ENCODE measurements at regions not wholly inside any gene's neighbourhood (a gene's known extent, or its start where the extent isn't known, plus 50 kb on each side); places are given as distances from the start of the nearest gene placed in this dataset.

DNA sequence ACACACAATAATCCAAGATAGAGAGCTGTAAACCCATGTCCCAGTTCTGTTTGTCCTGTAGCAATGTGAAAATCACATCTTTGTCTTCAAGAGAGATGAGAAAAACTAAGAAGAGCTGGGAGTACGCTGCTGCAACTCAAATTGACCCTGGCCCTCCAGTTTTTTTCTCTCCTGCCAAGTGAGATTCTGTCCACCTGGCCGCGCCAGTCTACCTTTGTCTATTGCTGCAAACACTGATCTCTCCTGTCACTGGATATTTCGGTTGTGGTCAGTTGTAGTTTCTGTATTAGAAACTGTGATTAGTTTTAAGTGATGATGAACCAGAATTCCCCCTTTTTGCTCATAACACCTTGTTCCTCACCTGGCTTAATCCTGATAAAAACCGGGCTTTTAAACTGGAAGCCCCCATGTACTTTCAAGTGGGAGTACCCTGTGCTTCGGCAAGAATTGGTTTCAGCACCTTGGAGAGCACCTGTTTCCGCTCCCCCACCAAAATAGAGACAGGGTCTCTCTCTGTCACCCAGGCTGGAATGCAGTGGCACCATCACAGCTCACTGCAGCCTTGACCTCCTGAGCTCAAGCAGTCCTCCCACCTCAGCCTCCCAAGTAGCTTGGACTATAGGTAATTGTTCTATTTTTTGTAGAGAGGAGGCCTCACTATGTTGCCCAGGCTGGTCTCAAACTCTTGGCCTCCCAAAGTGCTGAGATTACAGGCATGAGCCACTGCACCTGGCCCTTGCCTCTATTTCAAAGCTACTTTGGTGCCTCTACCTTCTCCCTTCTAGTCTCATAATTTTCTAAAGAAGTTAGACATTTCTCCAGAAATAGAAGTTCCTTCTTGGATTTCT is 156.8 kb downstream of the PHETA1 start:
- Histone ChIP-seq H3K4me1 (ENCODE audit: control insufficient read depth, insufficient read depth, low read length) (no peaks in the 10 kb centered on the region), H3K27ac (ENCODE audit: low read depth, low read length) (no peak overlapping the region), H3K27me3 (ENCODE audit: control insufficient read depth, insufficient read depth, low read length) (no peaks in the 10 kb centered on the region), H3K36me3 (ENCODE audit: control insufficient read depth, insufficient read depth, low read length) (no peaks in the 10 kb centered on the region), H3K9ac (ENCODE audit: low read length) (no peak overlapping the region), H3K4me3 (ENCODE audit: low read length) (no peak overlapping the region)

DNA sequence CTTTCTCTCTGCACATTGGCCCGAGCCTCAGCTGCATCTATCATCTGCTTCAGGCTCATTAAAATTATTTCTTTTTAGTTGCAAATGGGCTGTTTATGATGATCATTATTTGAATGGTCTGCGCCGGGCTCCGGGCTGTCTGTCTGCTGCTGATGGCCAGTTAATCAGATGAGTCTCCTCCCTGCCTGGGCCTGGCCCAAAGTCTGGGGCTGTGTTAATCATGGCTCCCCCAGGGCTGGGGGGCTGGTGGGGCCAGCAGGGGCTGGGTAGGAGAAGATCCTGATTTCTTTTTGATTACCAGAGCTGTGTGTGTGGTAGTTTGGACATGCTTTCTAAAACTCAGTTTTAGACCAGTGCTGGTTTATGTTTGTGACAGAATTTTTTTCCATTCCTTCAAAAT is 159.1 kb downstream of the PHETA1 start:
- Histone ChIP-seq H3K4me1 (ENCODE audit: control insufficient read depth, insufficient read depth, low read length) (no peaks in the 10 kb centered on the region), H3K36me3 (ENCODE audit: control insufficient read depth, insufficient read depth, low read length) (no peaks in the 10 kb centered on the region), H3K4me3 (ENCODE audit: low read length) (no peak overlapping the region), H3K27me3 (ENCODE audit: control insufficient read depth, insufficient read depth, low read length) (no peaks in the 10 kb centered on the region), H3K9ac (ENCODE audit: low read length) (no peak overlapping the region), H3K27ac (ENCODE audit: low read depth, low read length) (no peak overlapping the region)

DNA sequence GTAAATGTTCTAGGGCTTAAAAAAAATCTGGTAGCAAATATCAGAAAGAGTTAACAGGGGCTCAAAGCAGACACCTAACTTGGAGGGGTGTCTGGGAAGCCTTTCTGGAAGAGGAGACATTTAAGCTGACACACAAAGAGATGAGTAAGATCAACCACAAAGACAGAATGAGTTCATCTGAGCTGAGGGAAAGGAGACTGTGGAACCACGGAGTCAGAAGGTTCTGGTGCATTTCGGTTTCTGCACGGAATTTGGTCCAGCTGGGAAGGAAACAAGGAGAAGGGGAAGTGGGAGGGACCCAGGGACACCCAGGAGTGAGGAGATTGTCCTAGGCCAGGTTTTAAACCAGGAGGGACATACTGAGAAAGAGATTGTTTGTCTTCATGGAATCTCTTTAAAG is 161.1 kb downstream of the PHETA1 start:
- no peaks in the 10 kb centered on the region for H3K27me3 ChIP-seq (ENCODE audit: control insufficient read depth, insufficient read depth, low read length)

DNA sequence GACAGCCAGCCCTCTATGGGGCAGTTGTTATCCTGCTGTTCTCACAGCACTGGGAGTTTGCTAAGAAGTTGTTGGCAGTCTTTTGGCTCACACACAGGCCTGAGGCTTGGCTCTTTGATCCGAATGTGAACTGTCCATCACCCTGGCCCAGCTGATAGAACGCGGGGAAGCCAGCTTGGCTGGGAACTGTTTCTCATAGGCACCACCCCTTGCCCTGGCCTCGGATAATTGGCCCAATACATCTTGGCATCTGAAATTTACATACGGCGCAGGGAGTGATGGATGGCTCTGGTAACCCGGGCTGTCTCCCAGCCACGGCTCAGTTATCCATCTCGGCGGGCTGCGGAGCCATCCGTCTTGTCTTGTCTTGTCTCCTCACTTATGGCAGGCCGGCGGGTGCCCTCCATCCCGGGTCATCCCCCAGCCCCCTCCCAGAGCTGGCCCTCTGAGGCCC is 164.1 kb downstream of the PHETA1 start:
- Histone ChIP-seq H3K4me3 (ENCODE audit: low read length) (no peak overlapping the region), H3K36me3 (ENCODE audit: control insufficient read depth, insufficient read depth, low read length) (no peaks in the 10 kb centered on the region), H3K9ac (ENCODE audit: low read length) (no peak overlapping the region), H3K4me1 (ENCODE audit: control insufficient read depth, insufficient read depth, low read length) (no peaks in the 10 kb centered on the region), H3K27ac (ENCODE audit: low read depth, low read length) (no peak overlapping the region), H3K27me3 (ENCODE audit: control insufficient read depth, insufficient read depth, low read length) (no peaks in the 10 kb centered on the region)

More for the DNA sequence above, 161.1 kb downstream of the PHETA1 start:
- Histone ChIP-seq H3K9ac (ENCODE audit: low read length) (no peak overlapping the region), H3K36me3 (ENCODE audit: control insufficient read depth, insufficient read depth, low read length) (no peaks in the 10 kb centered on the region), H3K4me1 (ENCODE audit: control insufficient read depth, insufficient read depth, low read length) (no peaks in the 10 kb centered on the region), H3K4me3 (ENCODE audit: low read length) (no peak overlapping the region), H3K27ac (ENCODE audit: low read depth, low read length) (no peak overlapping the region)

DNA sequence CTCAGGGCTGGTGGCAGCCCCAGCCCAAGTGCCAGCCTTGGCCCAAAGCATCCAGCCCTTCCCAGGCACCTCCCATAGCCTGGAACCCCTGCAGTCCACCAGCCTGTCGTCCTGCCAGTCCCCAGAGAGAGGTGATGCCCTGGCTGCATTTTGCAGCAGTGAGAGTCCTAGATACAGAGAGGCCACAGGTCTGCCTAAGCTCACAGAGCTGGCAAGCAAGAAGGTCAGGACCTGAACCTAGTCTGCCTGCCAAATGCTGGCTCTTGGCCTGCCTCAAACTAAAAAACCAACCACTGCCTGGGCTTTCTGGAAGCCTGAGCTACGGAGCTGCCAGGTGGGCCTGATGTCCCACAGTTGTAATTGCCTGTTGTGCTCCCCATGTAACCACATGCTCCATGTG is 164.9 kb downstream of the PHETA1 start:
- H3K9ac ChIP-seq (ENCODE audit: low read length), result no peak overlapping the region
- no peak overlapping the region for H3K4me3 ChIP-seq (ENCODE audit: low read length)
- H3K4me1 ChIP-seq (ENCODE audit: control insufficient read depth, insufficient read depth, low read length), result no peaks in the 10 kb centered on the region
- no peak overlapping the region for H3K27ac ChIP-seq (ENCODE audit: low read depth, low read length)
- no peaks in the 10 kb centered on the region for H3K36me3 ChIP-seq (ENCODE audit: control insufficient read depth, insufficient read depth, low read length)
- H3K27me3 ChIP-seq (ENCODE audit: control insufficient read depth, insufficient read depth, low read length), result no peaks in the 10 kb centered on the region

DNA sequence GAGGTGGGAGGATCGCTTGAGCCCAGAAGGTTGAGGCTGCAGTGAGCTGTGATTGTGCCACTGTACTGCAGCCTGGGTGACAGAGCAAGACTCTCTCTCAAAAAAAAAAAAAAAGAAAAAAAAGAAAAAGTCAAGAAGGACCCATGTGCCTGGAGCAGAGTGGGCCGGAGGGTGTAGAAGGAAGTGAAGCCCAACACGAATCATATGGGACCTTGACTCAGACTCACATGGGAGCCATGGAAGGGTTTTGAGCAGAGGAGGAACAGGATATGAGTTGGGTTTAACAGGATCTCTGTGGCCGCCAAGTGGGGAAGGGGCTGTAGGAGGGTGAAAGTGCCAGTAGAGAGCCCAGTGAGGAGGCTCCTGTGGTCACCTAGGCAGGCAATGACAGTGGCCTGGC is 165.4 kb downstream of the PHETA1 start:
- Histone ChIP-seq H3K4me1 (ENCODE audit: control insufficient read depth, insufficient read depth, low read length) (no peaks in the 10 kb centered on the region), H3K27me3 (ENCODE audit: control insufficient read depth, insufficient read depth, low read length) (no peaks in the 10 kb centered on the region), H3K27ac (ENCODE audit: low read depth, low read length) (no peak overlapping the region), H3K36me3 (ENCODE audit: control insufficient read depth, insufficient read depth, low read length) (no peaks in the 10 kb centered on the region), H3K9ac (ENCODE audit: low read length) (no peak overlapping the region), H3K4me3 (ENCODE audit: low read length) (no peak overlapping the region)

DNA sequence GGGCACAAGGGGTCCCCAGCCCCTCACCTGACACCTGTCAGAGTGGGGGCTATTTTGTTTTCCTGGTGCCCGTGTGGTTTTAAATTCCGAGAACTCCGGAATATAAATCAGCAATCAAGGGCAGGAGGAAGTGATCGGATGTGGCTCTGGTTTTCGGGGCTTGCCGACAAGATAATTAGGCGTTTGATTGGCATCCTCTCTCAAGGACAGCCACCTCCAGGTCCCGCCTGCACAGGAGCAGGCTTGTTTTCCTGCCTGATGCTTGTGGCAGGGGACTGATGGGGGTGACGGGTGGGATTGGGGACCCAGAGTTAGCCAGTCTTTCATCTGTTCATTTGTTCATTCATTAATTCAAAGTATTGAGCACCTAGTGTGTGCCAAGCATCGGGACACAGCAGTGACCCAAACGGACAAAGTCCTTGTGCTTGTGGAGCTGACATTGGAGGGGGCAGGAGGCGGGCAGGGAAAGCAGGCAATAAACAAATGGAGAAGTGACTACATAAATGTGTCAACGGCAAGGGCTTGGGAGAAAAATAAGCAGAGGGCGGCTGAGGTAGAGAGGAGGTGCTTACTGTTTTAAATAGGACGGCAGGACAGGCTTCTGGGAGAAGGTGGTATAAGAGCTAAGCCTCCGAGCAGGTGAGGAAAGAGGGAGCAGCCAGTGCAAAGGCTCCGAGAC is 166.5 kb downstream of the PHETA1 start:
- H3K36me3 ChIP-seq (ENCODE audit: control insufficient read depth, insufficient read depth, low read length), result no peaks in the 10 kb centered on the region
- H3K4me3 ChIP-seq (ENCODE audit: low read length), result no peak overlapping the region
- H3K4me1 ChIP-seq (ENCODE audit: control insufficient read depth, insufficient read depth, low read length), result no peaks in the 10 kb centered on the region
- no peak overlapping the region for H3K27ac ChIP-seq (ENCODE audit: low read depth, low read length)
- no peaks in the 10 kb centered on the region for H3K27me3 ChIP-seq (ENCODE audit: control insufficient read depth, insufficient read depth, low read length)
- H3K9ac ChIP-seq (ENCODE audit: low read length), result no peak overlapping the region

DNA sequence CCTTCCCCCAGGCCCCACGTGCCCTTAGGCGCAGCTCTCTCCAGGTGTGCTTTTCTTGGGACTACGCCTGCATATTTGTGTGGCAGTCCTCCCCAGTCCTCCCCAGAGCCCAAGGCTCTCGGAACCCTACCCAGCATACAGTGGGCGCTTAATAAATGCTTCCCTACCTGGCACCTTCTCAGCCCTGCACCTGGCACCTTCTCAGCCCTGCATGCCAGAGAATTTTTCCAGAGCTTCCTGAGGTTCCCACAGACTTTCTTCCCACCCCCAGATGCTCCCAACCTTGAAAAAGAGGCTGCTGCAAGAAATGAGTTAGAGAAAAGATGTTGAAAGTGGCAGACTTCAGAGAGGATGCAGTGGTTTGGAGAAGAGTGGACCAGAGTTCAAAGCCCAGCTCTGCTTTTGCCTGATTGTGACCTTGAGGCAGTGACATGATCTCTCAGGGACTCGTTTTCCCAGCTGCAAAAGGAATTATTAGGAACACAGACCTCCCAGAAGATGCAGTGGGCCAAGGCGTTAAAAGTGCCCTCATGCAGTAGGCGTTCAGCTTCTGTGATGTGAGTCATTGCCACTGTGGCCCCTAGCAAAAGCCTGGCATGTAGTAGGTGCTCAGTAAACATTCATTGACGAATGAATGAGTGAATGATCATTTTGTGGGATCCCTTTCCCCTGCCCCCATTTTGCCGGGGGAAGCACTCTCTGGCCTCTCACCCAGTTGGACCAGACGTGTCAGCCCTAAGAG is 167.2 kb downstream of the PHETA1 start:
- no peaks in the 10 kb centered on the region for H3K27me3 ChIP-seq (ENCODE audit: control insufficient read depth, insufficient read depth, low read length)
- no peak overlapping the region for H3K9ac ChIP-seq (ENCODE audit: low read length)
- H3K4me1 ChIP-seq (ENCODE audit: control insufficient read depth, insufficient read depth, low read length), result no peaks in the 10 kb centered on the region
- H3K4me3 ChIP-seq (ENCODE audit: low read length), result no peak overlapping the region
- H3K36me3 ChIP-seq (ENCODE audit: control insufficient read depth, insufficient read depth, low read length), result no peaks in the 10 kb centered on the region
- H3K27ac ChIP-seq (ENCODE audit: low read depth, low read length), result no peak overlapping the region

DNA sequence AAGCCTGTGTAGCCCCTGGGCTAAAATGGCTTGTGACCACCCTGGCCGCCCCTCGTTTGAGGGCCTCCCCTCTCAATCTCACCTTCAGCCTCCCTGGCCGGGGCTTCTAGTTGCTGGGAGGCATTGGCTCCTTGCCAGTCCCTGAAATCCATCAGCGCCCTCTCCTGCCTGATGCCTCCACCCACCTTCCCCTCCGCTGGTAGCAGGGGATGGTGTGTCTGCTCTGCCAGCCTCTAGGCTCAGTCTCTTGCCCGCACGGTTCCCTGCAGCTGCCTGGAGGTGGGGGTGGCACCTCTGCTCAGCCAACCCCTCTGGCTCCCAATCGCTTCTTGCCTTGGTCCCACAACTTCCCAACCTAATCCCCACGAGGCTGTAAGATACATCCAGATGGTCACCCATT is 167.9 kb downstream of the PHETA1 start:
- H3K4me3 ChIP-seq (ENCODE audit: low read length), result no peak overlapping the region
- no peaks in the 10 kb centered on the region for H3K36me3 ChIP-seq (ENCODE audit: control insufficient read depth, insufficient read depth, low read length)
- no peak overlapping the region for H3K9ac ChIP-seq (ENCODE audit: low read length)
- H3K27ac ChIP-seq (ENCODE audit: low read depth, low read length), result no peak overlapping the region
- no peaks in the 10 kb centered on the region for H3K4me1 ChIP-seq (ENCODE audit: control insufficient read depth, insufficient read depth, low read length)
- no peaks in the 10 kb centered on the region for H3K27me3 ChIP-seq (ENCODE audit: control insufficient read depth, insufficient read depth, low read length)

DNA sequence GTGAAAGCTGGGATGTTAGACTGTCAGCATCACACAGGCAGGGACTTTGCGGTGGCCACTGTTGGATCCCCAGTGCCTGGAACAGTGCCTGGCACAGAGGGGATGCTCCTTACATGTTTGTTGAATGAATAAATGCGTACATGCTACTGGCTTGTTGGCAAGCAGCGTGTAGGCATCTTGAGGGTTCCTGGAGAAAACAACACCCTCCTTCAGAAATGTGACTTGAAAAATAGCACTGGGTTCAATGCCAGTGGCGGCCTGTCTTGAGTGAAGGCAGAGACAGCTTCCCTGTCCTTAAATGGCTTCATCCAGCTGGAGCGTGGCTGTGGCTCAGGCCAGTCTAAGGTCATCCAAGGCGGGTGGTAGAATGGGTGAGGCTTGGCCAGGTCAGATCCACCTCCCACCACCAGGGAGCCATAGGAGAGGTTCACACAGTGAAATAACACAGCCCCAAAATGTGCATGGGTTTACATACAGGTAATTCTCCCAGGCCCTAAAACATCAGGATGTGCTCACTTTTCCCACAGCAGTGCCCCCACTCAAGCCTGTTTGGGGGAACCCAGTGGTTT is 171.4 kb downstream of the PHETA1 start:
- no peak overlapping the region for H3K9ac ChIP-seq (ENCODE audit: low read length)
- H3K27ac ChIP-seq (ENCODE audit: low read depth, low read length), result no peak overlapping the region
- no peaks in the 10 kb centered on the region for H3K4me1 ChIP-seq (ENCODE audit: control insufficient read depth, insufficient read depth, low read length)
- H3K27me3 ChIP-seq (ENCODE audit: control insufficient read depth, insufficient read depth, low read length), result no peaks in the 10 kb centered on the region
- H3K4me3 ChIP-seq (ENCODE audit: low read length), result no peak overlapping the region
- H3K36me3 ChIP-seq (ENCODE audit: control insufficient read depth, insufficient read depth, low read length), result no peaks in the 10 kb centered on the region

DNA sequence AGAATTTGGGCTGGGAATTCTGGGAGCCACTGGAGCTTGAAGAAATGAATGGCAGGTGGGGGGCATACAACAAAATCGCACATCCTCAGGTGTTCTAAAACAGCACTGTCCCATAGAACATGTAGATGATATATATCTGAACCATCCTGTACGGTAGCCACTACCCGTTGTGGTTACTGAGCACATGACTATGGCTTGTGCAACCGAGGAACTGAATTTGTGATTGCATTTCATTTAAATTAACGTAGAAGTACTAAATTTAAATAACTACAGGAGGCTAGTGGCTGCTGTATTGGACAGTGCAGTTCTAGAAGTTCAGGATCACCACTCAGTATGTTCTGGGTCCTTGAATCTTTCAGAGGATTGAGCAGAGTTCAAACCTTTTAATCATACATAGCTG is 172.4 kb downstream of the PHETA1 start:
- Histone ChIP-seq H3K4me1 (ENCODE audit: control insufficient read depth, insufficient read depth, low read length) (no peaks in the 10 kb centered on the region), H3K4me3 (ENCODE audit: low read length) (no peak overlapping the region), H3K36me3 (ENCODE audit: control insufficient read depth, insufficient read depth, low read length) (no peaks in the 10 kb centered on the region), H3K9ac (ENCODE audit: low read length) (no peak overlapping the region), H3K27me3 (ENCODE audit: control insufficient read depth, insufficient read depth, low read length) (no peaks in the 10 kb centered on the region), H3K27ac (ENCODE audit: low read depth, low read length) (no peak overlapping the region)

DNA sequence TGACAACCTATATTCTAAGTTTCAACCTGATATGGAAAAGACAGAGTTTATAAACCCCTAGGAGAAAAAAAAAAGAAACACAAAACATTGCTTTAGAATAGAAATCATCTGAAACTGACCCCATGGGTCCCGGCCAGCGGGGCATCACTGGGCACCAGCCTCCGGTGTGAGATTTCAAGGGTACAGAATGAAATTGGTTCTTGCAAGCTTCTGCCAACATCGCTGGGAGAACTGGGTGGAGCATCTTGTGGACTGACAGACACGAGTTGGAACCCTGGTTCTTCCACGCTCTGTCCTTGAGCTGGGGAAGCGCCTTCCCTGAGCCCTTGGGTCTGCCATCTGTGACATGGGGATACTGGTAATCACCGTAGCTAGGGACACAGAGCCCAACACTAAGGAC is 173.6 kb downstream of the PHETA1 start:
- Histone ChIP-seq H3K36me3 (ENCODE audit: control insufficient read depth, insufficient read depth, low read length) (no peaks in the 10 kb centered on the region), H3K4me1 (ENCODE audit: control insufficient read depth, insufficient read depth, low read length) (no peaks in the 10 kb centered on the region), H3K9ac (ENCODE audit: low read length) (no peak overlapping the region), H3K4me3 (ENCODE audit: low read length) (no peak overlapping the region), H3K27me3 (ENCODE audit: control insufficient read depth, insufficient read depth, low read length) (no peaks in the 10 kb centered on the region), H3K27ac (ENCODE audit: low read depth, low read length) (no peak overlapping the region)

Measured in rectal smooth muscle tissue (tissue), 1 donor.